CD4-positive, alpha-beta memory T cell (primary cell): ENCODE measurements at regions not wholly inside any gene's neighbourhood (a gene's known extent, or its start where the extent isn't known, plus 50 kb on each side); places are given as distances from the start of the nearest gene placed in this dataset.
"Not testable (repeated sequence)": the region's sequence is repeated elsewhere in the genome, so short reads cannot be mapped to it uniquely, and the experiment has no call there.

Experiments used
- CTCF ChIA-PET: fragments of 350-600 bp; sonication (Branson Sonifier 250); formaldehyde crosslinking; loops from one replicate; lab custom pipeline; 2021; ENCODE audit warnings: inconsistent platforms; ENCODE audit not compliant: partially characterized antibody; lab: Charles Lee
- POLR2A ChIA-PET: fragments of 350-600 bp; sonication (Branson Sonifier 250); formaldehyde crosslinking; loops from one replicate; lab custom pipeline; 2021; ENCODE audit not compliant: partially characterized antibody; lab: Charles Lee
- DNase-seq, 5 donors: peaks; one replicate each; pipeline versions ENCODE4 v3.0.0 to v3.0.0-alpha.2; 2020 to 2022; ENCODE audit warnings: mixed read lengths in 1 of 5
- H3K27ac ChIP-seq: one replicate; pipeline ENCODE4 v1.7.0; 2013; ENCODE audit warnings: low read depth, low read length
- H3K27me3 ChIP-seq: 2 replicates; pipeline ENCODE4 v1.7.0; 2013; ENCODE audit warnings: mild to moderate bottlenecking, low read length, moderate library complexity; ENCODE audit not compliant: insufficient read depth
- H3K36me3 ChIP-seq: 2 replicates; pipeline ENCODE4 v1.7.0; 2013; ENCODE audit warnings: mild to moderate bottlenecking, low read length, moderate library complexity; ENCODE audit not compliant: insufficient read depth
- H3K4me1 ChIP-seq: 2 replicates; pipeline ENCODE4 v1.7.0; 2013; ENCODE audit warnings: mild to moderate bottlenecking, low read length, moderate library complexity; ENCODE audit not compliant: insufficient read depth
- H3K4me3 ChIP-seq, 2 donors: one replicate each; pipeline ENCODE4 v1.7.0; 2013; ENCODE audit warnings: low read length in 2 of 2, mild to moderate bottlenecking in 1 of 2
- H3K9me3 ChIP-seq, 2 donors: one replicate each; pipeline ENCODE4 v1.7.0; 2013; ENCODE audit warnings: low read length in 2 of 2, control low read depth in 1 of 2; ENCODE audit not compliant: control insufficient read depth in 1 of 2
- H3K27ac Mint-ChIP-seq, 7 donors: one replicate each; pipeline ENCODE4 v1.8.0; 2020 to 2021; ENCODE audit warnings: mixed read lengths in 7 of 7, mild to moderate bottlenecking in 6 of 7, inconsistent platforms in 3 of 7, moderate library complexity in 3 of 7
- H3K27me3 Mint-ChIP-seq, 2 donors: one replicate each; pipeline ENCODE4 v1.8.0; 2020 to 2021; ENCODE audit warnings: mixed read lengths in 2 of 2
- H3K36me3 Mint-ChIP-seq, 2 donors: one replicate each; pipeline ENCODE4 v1.8.0; 2020 to 2021; ENCODE audit warnings: mixed read lengths in 2 of 2, inconsistent platforms in 1 of 2, mild to moderate bottlenecking in 1 of 2
- H3K4me1 Mint-ChIP-seq, 4 donors: one replicate each; pipeline ENCODE4 v1.8.0; 2020 to 2021; ENCODE audit warnings: mixed read lengths in 4 of 4, mild to moderate bottlenecking in 1 of 4
- H3K4me3 Mint-ChIP-seq, 8 donors: one replicate each; pipeline ENCODE4 v1.8.0; 2020 to 2021; ENCODE audit warnings: mixed read lengths in 8 of 8, mild to moderate bottlenecking in 7 of 8, moderate library complexity in 6 of 8, inconsistent platforms in 3 of 8
- H3K9me3 Mint-ChIP-seq, 8 donors: one replicate each; pipeline ENCODE4 v1.8.0; 2020 to 2021; ENCODE audit warnings: mixed read lengths in 8 of 8, mild to moderate bottlenecking in 5 of 8, inconsistent platforms in 3 of 8, moderate library complexity in 1 of 8
- intact Hi-C: fragments of 100-400 bp; cut with micrococcal nuclease; formaldehyde crosslinking; loops from one replicate; pipeline ENCODE4 v1.15.1; 2023

GRCh38 chr5:158494044-158494443 lies 605.7 kb downstream of the EBF1 start:
- H3K27ac Mint-ChIP-seq, H3K27me3 ChIP-seq, H3K27me3 Mint-ChIP-seq, H3K4me3 ChIP-seq, H3K36me3 ChIP-seq, H3K4me1 ChIP-seq, POLR2A ChIA-PET, intact Hi-C loops, H3K9me3 Mint-ChIP-seq, H3K27ac ChIP-seq, DNase-seq, H3K4me1 Mint-ChIP-seq, H3K4me3 Mint-ChIP-seq, H3K9me3 ChIP-seq, H3K36me3 Mint-ChIP-seq, CTCF ChIA-PET: not testable (repeated sequence)

GRCh38 chr5:158492841-158493242 lies 606.9 kb downstream of the EBF1 start:
- Mint-ChIP-seq H3K36me3 (no peaks in the 10 kb centered on the region), H3K27me3 (peaks cover 2 to 3% of the 10 kb centered on the region in 2 donors), H3K9me3 (no peaks in the 10 kb centered on the region)

GRCh38 chr5:158492136-158492535 lies 607.6 kb downstream of the EBF1 start:
- H3K4me1 ChIP-seq: no peaks in the 10 kb centered on the region
- ChIA-PET CTCF (no interaction called here), POLR2A (no interaction called here)
- H3K27me3 Mint-ChIP-seq: peaks cover 2 to 3% of the 10 kb centered on the region in 2 donors
- no peak overlapping the region for H3K4me3 Mint-ChIP-seq
- H3K4me1 Mint-ChIP-seq: no peaks in the 10 kb centered on the region
- H3K27ac Mint-ChIP-seq: no peak overlapping the region
- no peaks in the 10 kb centered on the region for H3K27me3 ChIP-seq
- H3K9me3 Mint-ChIP-seq: no peaks in the 10 kb centered on the region
- no peak for DNase-seq
- H3K36me3 ChIP-seq: no peaks in the 10 kb centered on the region
- no peak overlapping the region for H3K4me3 ChIP-seq
- H3K9me3 ChIP-seq: no peaks in the 10 kb centered on the region
- H3K27ac ChIP-seq: no peak overlapping the region
- no peaks in the 10 kb centered on the region for H3K36me3 Mint-ChIP-seq
- intact Hi-C loops: no loop called here

More at GRCh38 chr5:158492841-158493242, 606.9 kb downstream of the EBF1 start:
- no peak for DNase-seq
- H3K4me3 ChIP-seq: no peak overlapping the region
- Mint-ChIP-seq H3K4me3 (no peak overlapping the region), H3K4me1 (no peaks in the 10 kb centered on the region), H3K27ac (no peak overlapping the region)
- ChIA-PET POLR2A (no interaction called here), CTCF (no interaction called here)
- no peaks in the 10 kb centered on the region for H3K36me3 ChIP-seq
- H3K27me3 ChIP-seq: no peaks in the 10 kb centered on the region
- no peak overlapping the region for H3K27ac ChIP-seq
- H3K4me1 ChIP-seq: no peaks in the 10 kb centered on the region
- no peaks in the 10 kb centered on the region for H3K9me3 ChIP-seq
- intact Hi-C loops: no loop called here

- H3K27me3 Mint-ChIP-seq: peaks cover 2 to 6% of the 10 kb centered on the region in 2 donors
- POLR2A ChIA-PET: no interaction called here
- no peaks in the 10 kb centered on the region for H3K27me3 ChIP-seq
- no peaks in the 10 kb centered on the region for H3K36me3 Mint-ChIP-seq
- no peaks in the 10 kb centered on the region for H3K9me3 ChIP-seq
- intact Hi-C loops: no loop called here
- CTCF ChIA-PET: no interaction called here
- H3K4me3 Mint-ChIP-seq: no peak overlapping the region
- H3K27ac Mint-ChIP-seq: no peak overlapping the region
- no peak overlapping the region for H3K4me3 ChIP-seq
- no peak for DNase-seq
- no peaks in the 10 kb centered on the region for H3K4me1 ChIP-seq
- H3K36me3 ChIP-seq: no peaks in the 10 kb centered on the region
- no peaks in the 10 kb centered on the region for H3K4me1 Mint-ChIP-seq
- H3K9me3 Mint-ChIP-seq: peaks cover 0 to 3% (median 0%) of the 10 kb centered on the region in 8 donors
- H3K27ac ChIP-seq: no peak overlapping the region
Measured at GRCh38 chr5:158487664-158488063, 612.1 kb downstream of the EBF1 start.

GRCh38 chr5:158487156-158487555 lies 612.6 kb downstream of the EBF1 start:
- Histone ChIP-seq H3K4me3 (no peak overlapping the region), H3K27me3 (no peaks in the 10 kb centered on the region), H3K4me1 (no peaks in the 10 kb centered on the region), H3K36me3 (no peaks in the 10 kb centered on the region), H3K9me3 (no peaks in the 10 kb centered on the region), H3K27ac (no peak overlapping the region)
- DNase-seq: no peak
- CTCF ChIA-PET: no interaction called here
- Mint-ChIP-seq H3K27ac (no peak overlapping the region), H3K36me3 (no peaks in the 10 kb centered on the region), H3K4me3 (no peak overlapping the region), H3K9me3 (peaks cover 0 to 3% (median 0%) of the 10 kb centered on the region in 8 donors), H3K4me1 (no peaks in the 10 kb centered on the region), H3K27me3 (peaks cover 2 to 6% of the 10 kb centered on the region in 2 donors)
- POLR2A ChIA-PET: no interaction called here
- intact Hi-C loops: no loop called here

GRCh38 chr5:158486566-158486965 lies 613.1 kb downstream of the EBF1 start:
- Histone ChIP-seq H3K4me1 (no peaks in the 10 kb centered on the region), H3K27ac (no peak overlapping the region), H3K27me3 (no peaks in the 10 kb centered on the region), H3K9me3 (no peaks in the 10 kb centered on the region), H3K4me3 (no peak overlapping the region), H3K36me3 (no peaks in the 10 kb centered on the region)
- no peak overlapping the region for H3K4me3 Mint-ChIP-seq
- H3K4me1 Mint-ChIP-seq: no peaks in the 10 kb centered on the region
- H3K27ac Mint-ChIP-seq: no peak overlapping the region
- DNase-seq: no peak
- peaks cover 0 to 3% (median 0%) of the 10 kb centered on the region in 8 donors for H3K9me3 Mint-ChIP-seq
- peaks cover 5 to 9% of the 10 kb centered on the region in 2 donors for H3K27me3 Mint-ChIP-seq
- no peaks in the 10 kb centered on the region for H3K36me3 Mint-ChIP-seq
- intact Hi-C loops: no loop called here
- CTCF ChIA-PET: no interaction called here
- POLR2A ChIA-PET: no interaction called here

GRCh38 chr5:158485604-158486081 lies 614.1 kb downstream of the EBF1 start:
- Histone ChIP-seq H3K36me3 (no peaks in the 10 kb centered on the region), H3K9me3 (no peaks in the 10 kb centered on the region), H3K27ac (no peak overlapping the region), H3K4me1 (no peaks in the 10 kb centered on the region), H3K27me3 (no peaks in the 10 kb centered on the region), H3K4me3 (no peak overlapping the region)
- no peak overlapping the region for H3K4me3 Mint-ChIP-seq
- intact Hi-C loops: no loop called here
- H3K27ac Mint-ChIP-seq: no peak overlapping the region
- H3K36me3 Mint-ChIP-seq: no peaks in the 10 kb centered on the region
- peaks cover 8 to 9% of the 10 kb centered on the region in 2 donors for H3K27me3 Mint-ChIP-seq
- CTCF ChIA-PET: no interaction called here
- H3K4me1 Mint-ChIP-seq: no peaks in the 10 kb centered on the region
- POLR2A ChIA-PET: no interaction called here
- no peak for DNase-seq
- H3K9me3 Mint-ChIP-seq: peaks cover 0 to 3% (median 0%) of the 10 kb centered on the region in 8 donors

GRCh38 chr5:158485047-158485446 lies 614.7 kb downstream of the EBF1 start:
- H3K27me3 ChIP-seq: no peaks in the 10 kb centered on the region
- Mint-ChIP-seq H3K27me3 (peaks cover 8 to 9% of the 10 kb centered on the region in 2 donors), H3K27ac (no peak overlapping the region), H3K4me1 (no peaks in the 10 kb centered on the region), H3K4me3 (no peak overlapping the region), H3K9me3 (peaks cover 0 to 3% (median 0%) of the 10 kb centered on the region in 8 donors), H3K36me3 (no peaks in the 10 kb centered on the region)
- H3K27ac ChIP-seq: no peak overlapping the region
- DNase-seq: no peak
- H3K4me1 ChIP-seq: no peaks in the 10 kb centered on the region
- ChIA-PET CTCF (no interaction called here), POLR2A (no interaction called here)
- H3K4me3 ChIP-seq: no peak overlapping the region
- no peaks in the 10 kb centered on the region for H3K9me3 ChIP-seq
- H3K36me3 ChIP-seq: no peaks in the 10 kb centered on the region
- intact Hi-C loops: no loop called here
